GM10248 (cell line): ENCODE measurements at regions not wholly inside any gene's neighbourhood (a gene's known extent, or its start where the extent isn't known, plus 50 kb on each side); places are given as distances from the start of the nearest gene placed in this dataset.
A peak's percentile ranks its signal among the peaks of the same experiment; 100 is the strongest.

Experiments used
- CTCF ChIA-PET: fragments of 300-600 bp; sonication (Branson Sonifier 250); formaldehyde crosslinking; extraction: SDS; loops from one replicate; lab custom pipeline; 2021; ENCODE audit warnings: antibody characterized with exemption; lab: Yijun Ruan, JAX
- POLR2A ChIA-PET: fragments of 350-650 bp; sonication (Branson Sonifier 250); formaldehyde crosslinking; extraction: SDS; loops from one replicate; lab custom pipeline; 2020; ENCODE audit warnings: antibody characterized with exemption; lab: Yijun Ruan, JAX
- DNase-seq: peaks from one replicate; pipeline ENCODE4 v3.0.0; 2012; ENCODE audit errors: extremely low spot score
- TF ChIP-seq, protein P1 (sequence below): IDR thresholded peaks from 2 replicates; pipeline ENCODE4 v1.5.1; 2012; ENCODE audit warnings: mild to moderate bottlenecking, low read depth; ENCODE audit errors: extremely low read depth, missing control alignments, control extremely low read depth

DNA sequence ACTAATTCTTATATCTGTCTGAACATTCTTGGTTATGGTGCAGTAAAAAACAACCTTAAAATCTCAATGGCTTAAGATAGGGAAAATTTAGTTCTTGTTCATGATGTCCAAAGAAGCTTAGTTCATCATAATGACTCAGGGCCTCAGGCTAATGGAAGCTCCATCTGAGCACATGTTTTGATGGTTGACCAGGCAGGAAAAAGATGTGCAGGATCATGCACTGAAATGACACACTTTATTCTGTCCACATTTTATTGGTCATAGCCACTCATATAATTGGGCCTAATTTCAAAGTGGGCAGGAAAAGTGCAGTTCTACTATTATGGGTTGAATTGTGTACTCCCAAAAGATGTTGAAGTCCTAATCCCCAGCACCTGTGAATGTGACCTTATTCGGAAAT is 198.2 kb downstream of the CENPF start:
- ChIA-PET CTCF (no interaction called here), POLR2A (no interaction called here)
- DNase-seq, result no peak
- TF ChIP-seq, protein P1, sequence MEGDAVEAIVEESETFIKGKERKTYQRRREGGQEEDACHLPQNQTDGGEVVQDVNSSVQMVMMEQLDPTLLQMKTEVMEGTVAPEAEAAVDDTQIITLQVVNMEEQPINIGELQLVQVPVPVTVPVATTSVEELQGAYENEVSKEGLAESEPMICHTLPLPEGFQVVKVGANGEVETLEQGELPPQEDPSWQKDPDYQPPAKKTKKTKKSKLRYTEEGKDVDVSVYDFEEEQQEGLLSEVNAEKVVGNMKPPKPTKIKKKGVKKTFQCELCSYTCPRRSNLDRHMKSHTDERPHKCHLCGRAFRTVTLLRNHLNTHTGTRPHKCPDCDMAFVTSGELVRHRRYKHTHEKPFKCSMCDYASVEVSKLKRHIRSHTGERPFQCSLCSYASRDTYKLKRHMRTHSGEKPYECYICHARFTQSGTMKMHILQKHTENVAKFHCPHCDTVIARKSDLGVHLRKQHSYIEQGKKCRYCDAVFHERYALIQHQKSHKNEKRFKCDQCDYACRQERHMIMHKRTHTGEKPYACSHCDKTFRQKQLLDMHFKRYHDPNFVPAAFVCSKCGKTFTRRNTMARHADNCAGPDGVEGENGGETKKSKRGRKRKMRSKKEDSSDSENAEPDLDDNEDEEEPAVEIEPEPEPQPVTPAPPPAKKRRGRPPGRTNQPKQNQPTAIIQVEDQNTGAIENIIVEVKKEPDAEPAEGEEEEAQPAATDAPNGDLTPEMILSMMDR, result no peak

DNA sequence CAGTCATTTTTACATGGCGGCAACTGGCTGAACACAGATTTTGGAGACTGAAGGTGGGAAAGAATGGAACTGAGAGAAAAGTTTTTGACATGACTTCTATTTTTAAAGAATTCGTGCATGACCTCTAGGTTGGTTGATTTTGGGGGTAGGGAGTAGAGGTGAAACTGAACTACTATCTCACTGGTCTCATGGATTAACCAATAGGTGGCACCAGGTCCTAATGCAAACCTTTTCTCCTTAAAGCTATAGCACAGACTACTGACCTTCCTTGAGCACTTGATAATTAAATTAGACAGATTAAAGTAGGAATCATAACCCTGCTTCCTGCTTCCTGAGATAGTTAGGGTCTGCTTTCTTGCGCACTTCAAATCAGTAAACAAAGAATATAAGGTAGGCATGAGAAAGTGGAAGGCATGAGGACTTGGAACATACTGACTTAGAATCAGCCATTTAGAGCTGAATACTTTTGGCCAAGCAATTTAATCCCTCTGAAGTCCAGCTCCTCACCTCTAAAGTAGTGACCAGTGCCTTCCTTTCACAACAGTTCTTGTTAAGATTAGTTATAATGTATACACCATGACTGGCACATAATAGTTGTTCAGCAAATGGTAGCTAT is 206.0 kb downstream of the CENPF start:
- CTCF ChIA-PET, result no interaction called here

DNA sequence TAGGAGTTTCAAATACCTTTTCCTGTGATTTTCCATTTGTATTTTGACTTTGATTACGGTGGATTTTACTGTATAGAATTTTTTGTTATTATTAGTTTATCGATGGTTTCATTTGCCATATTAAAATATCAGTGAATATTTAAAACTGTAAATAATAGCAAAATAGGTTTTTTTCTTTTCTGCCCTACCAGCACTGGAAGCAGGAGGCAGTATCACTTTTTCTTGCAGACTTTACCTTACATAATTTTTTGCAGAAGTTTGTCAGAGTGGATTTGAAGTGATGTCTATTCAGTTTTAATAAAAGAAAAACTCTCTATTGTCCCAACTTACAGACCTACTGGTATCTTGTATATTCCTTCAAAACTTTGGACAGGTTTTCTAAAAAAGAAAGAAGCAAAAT is 213.6 kb downstream of the CENPF start:
- TF ChIP-seq, protein P1, result no peak
- no peak for DNase-seq
- CTCF ChIA-PET, result no interaction called here
- POLR2A ChIA-PET, result no interaction called here

More for the DNA sequence above, 206.0 kb downstream of the CENPF start:
- POLR2A ChIA-PET, result no interaction called here
- TF ChIP-seq, protein P1, result no peak
- no peak for DNase-seq

DNA sequence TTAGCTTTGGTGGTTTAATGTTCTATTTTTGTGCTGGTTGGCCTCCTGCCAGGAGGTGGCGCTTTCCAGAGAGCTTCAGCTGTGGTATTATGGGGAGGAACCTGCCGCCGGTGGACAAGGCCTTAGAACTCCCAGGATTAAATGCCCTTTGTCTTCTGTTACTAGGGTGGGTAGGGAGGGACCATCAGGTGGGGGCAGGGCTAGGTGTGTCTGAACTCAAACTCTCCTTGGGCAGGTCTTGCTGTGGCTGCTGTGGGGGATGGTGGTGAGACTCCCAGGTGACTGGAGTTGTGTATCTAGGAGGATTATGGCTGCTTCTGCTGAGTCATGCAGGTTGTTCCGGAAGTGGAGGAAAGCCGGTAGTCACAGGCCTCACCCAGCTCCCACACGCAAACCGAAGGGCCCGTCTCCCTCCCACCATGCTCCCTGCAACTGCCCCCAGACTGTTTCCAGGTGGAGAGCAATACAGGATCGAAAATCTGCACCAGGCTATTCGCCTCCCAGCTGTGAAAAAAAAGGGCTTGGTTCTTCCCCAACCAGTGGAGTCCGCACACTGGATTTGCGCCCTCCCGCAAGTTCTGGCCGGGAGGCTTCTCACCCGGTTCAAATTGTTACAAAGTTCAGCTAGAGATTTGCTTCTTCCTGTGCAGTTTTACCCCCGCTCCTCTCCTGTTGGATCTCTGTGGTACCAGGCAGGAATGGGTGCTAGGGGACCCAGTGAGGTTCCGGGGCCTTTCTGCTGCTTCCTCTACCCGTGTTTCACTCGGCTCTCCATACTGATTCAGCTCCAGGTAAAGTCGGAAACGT is 220.5 kb downstream of the CENPF start:
- CTCF ChIA-PET, result interaction anchor here (0.9 to 2.1 kb wide), 6 partner anchors 10 to 703 kb away, joined by 3 to 6 read pairs (median 3); no protein-coding TSS in a partner anchor
- DNase-seq, result no peak
- TF ChIP-seq, protein P1, result peak; percentile 22
- POLR2A ChIA-PET, result no interaction called here

DNA sequence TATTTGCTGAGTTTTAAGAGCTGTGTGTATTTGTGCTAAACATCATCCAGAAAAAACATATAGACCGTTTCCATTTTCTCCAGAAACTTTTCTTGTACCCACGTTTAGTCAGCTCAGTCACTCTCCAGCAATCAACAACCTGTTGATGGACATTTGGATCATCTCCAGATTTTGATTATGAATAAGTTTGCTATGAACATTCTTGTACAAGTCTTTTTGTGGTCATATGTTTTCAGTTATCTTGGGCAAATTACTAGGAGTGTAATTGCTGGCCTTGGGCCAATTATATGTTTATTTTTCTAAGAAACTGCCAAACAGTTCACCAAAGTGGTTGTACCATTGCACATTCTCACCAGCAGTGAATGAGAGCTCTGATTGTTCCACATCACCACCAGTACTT is 221.8 kb downstream of the CENPF start:
- POLR2A ChIA-PET, result no interaction called here
- CTCF ChIA-PET, result interaction anchor here (1.3 to 1.5 kb wide), 4 partner anchors 9 to 367 kb away, joined by 3 to 4 read pairs (median 3); no protein-coding TSS in a partner anchor
- DNase-seq, result no peak
- TF ChIP-seq, protein P1, result no peak

DNA sequence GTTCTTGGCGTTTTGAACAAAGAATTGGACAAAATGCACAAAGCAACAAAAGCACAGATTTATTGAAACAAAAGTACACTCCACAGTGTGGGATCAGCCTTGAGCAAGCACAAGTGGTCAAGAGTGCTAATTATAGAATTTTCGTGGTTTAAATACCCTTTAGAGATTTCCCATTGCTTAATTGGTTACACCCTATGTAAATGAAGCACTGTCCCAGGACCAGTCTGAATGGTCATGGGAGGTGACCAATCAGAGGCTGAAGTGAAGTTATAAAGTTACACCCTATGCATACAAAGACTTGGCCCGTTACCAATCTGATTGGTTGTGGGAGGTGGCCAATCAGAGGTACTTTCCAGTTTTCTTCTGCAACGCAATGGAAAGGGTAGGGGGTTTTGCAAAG is 223.6 kb downstream of the CENPF start:
- TF ChIP-seq, protein P1, result no peak
- POLR2A ChIA-PET, result no interaction called here
- CTCF ChIA-PET, result no interaction called here
- no peak for DNase-seq
